AG08395 (cell line): ENCODE measurements at regions not wholly inside any gene's neighbourhood (a gene's known extent, or its start where the extent isn't known, plus 50 kb on each side); places are given as distances from the start of the nearest gene placed in this dataset.
"Not testable (repeated sequence)": the region's sequence is repeated elsewhere in the genome, so short reads cannot be mapped to it uniquely, and the experiment has no call there.

Experiments
- DNase-seq: peaks from one replicate; pipeline ENCODE4 v3.0.0; 2012; ENCODE audit warnings: mixed read lengths, low spot score

GRCh38 chrX:1778817-1779216, 164.0 kb downstream of the ASMT start:
- no peak for DNase-seq

GRCh38 chrX:1779626-1780025, 164.8 kb downstream of the ASMT start:
- DNase-seq: no peak

GRCh38 chrX:1781766-1782165, 166.9 kb downstream of the ASMT start:
- DNase-seq: no peak

GRCh38 chrX:1784773-1785172, 169.9 kb downstream of the ASMT start:
- no peak for DNase-seq

- no peak for DNase-seq
Observed at GRCh38 chrX:1788300-1788911, 173.5 kb downstream of the ASMT start.

- DNase-seq: no peak
Observed at GRCh38 chrX:1792636-1793035, 177.8 kb downstream of the ASMT start.

GRCh38 chrX:1794586-1794985, 179.7 kb downstream of the ASMT start:
- no peak for DNase-seq

GRCh38 chrX:1802912-1803311, 188.1 kb downstream of the ASMT start:
- DNase-seq: no peak

- DNase-seq: no peak
Observed at GRCh38 chrX:1803741-1804140, 188.9 kb downstream of the ASMT start.

- no peak for DNase-seq
Observed at GRCh38 chrX:1807301-1807731, 192.5 kb downstream of the ASMT start.

- no peak for DNase-seq
Observed at GRCh38 chrX:1809581-1809980, 194.7 kb downstream of the ASMT start.

- no peak for DNase-seq
Observed at GRCh38 chrX:1813809-1814208, 198.9 kb downstream of the ASMT start.

GRCh38 chrX:1815456-1816175, 200.8 kb downstream of the ASMT start:
- no peak for DNase-seq

GRCh38 chrX:1816387-1816982, 201.6 kb downstream of the ASMT start:
- DNase-seq: not testable (repeated sequence)

- DNase-seq: no peak
Observed at GRCh38 chrX:1821846-1822245, 207.0 kb downstream of the ASMT start.

GRCh38 chrX:1824855-1825254, 210.0 kb downstream of the ASMT start:
- no peak for DNase-seq

- no peak for DNase-seq
Observed at GRCh38 chrX:1833656-1834360, 218.9 kb downstream of the ASMT start.

GRCh38 chrX:1835056-1835455, 220.2 kb downstream of the ASMT start:
- DNase-seq: no peak

GRCh38 chrX:1836683-1837082, 221.8 kb downstream of the ASMT start:
- DNase-seq: no peak

GRCh38 chrX:1841746-1842145, 226.9 kb downstream of the ASMT start:
- DNase-seq: no peak

GRCh38 chrX:1847000-1847399, 232.1 kb downstream of the ASMT start:
- DNase-seq: not testable (repeated sequence)

- DNase-seq: not testable (repeated sequence)
Observed at GRCh38 chrX:1847790-1848189, 232.9 kb downstream of the ASMT start.

GRCh38 chrX:1851527-1851926, 236.7 kb downstream of the ASMT start:
- DNase-seq: no peak
